ENCODE measurements at regions not wholly inside any gene's neighbourhood (a gene's known extent, or its start where the extent isn't known, plus 50 kb on each side); places are given as distances from the start of the nearest gene placed in this dataset.
"Not testable (repeated sequence)": the region's sequence is repeated elsewhere in the genome, so short reads cannot be mapped to it uniquely, and the experiment has no call there.

DNA sequence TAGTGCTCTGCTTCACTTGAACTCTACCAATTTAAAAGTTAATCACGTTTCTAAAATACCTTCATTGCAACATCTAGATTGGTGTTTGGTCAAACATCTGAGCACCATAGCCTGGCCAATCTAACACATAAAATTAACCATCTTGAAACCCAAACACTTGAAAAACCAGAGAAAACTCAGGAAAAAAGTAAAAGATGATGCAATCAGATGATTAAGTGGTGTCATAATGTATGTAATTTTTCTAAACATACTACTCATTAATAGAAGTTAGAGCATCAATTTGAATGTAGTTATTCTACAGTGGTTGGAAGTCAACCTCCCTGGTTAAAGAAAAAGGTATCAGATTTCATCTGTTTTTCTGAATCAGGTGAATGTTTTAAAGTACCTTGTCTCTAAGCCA is 228.6 kb upstream of the ID4 start:
- Mint-ChIP-seq H3K36me3 (ENCODE audit: low read depth) (peaks cover 6% of the 10 kb centered on the region), H3K27me3 (ENCODE audit: low read depth) (no peaks in the 10 kb centered on the region), H3K27ac (no peak overlapping the region), H3K4me1 (peaks cover 5% of the 10 kb centered on the region), H3K4me3 (no peak overlapping the region), H3K9me3 (peaks cover 2% of the 10 kb centered on the region)
- no peak for TF ChIP-seq CTCF (IDR thresholded peaks at IDR 0.05; ENCODE audit: unreplicated experiment in 3 of 3)

- Mint-ChIP-seq H3K4me1 (no peaks in the 10 kb centered on the region), H3K27me3 (ENCODE audit: low read depth) (no peaks in the 10 kb centered on the region), H3K27ac (no peak overlapping the region), H3K9me3 (peaks cover 6% of the 10 kb centered on the region), H3K36me3 (ENCODE audit: low read depth) (peaks cover 6% of the 10 kb centered on the region), H3K4me3 (no peak overlapping the region)
- TF ChIP-seq CTCF (IDR thresholded peaks at IDR 0.05; ENCODE audit: unreplicated experiment in 3 of 3), result no peak
Observed at GRCh38 chr6:19609972-19610641, 227.1 kb upstream of the ID4 start.

- H3K27me3 Mint-ChIP-seq (ENCODE audit: low read depth); H3K27ac Mint-ChIP-seq; H3K4me1 Mint-ChIP-seq; H3K4me3 Mint-ChIP-seq: not testable (repeated sequence)
- H3K36me3 Mint-ChIP-seq (ENCODE audit: low read depth), result peaks cover 18% of the 10 kb centered on the region
- H3K9me3 Mint-ChIP-seq, result peaks cover 28% of the 10 kb centered on the region
Observed at GRCh38 chr6:19612672-19613466, 224.3 kb upstream of the ID4 start.

DNA sequence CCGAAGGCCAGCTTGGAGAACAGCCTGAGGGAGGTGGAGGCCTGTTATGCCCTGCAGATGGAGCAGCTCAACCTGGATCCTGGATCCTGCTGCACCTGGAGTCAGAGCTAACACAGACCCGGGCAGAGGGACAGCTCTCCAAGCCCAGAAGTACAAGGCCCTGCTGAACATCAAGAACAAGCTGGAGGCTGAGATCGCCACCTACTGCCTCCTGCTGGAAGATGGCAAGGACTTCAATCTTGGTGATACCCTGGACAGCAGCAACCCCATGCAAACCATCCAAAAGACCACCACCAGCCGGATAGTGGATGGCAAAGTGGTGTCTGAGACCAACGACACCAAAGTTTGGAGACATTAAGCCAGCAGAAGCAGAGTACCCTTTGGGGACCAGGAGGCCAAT is 223.5 kb upstream of the ID4 start:
- Mint-ChIP-seq H3K36me3 (ENCODE audit: low read depth) (peaks cover 23% of the 10 kb centered on the region), H3K9me3 (peaks cover 34% of the 10 kb centered on the region), H3K4me3 (no peak overlapping the region), H3K4me1 (no peaks in the 10 kb centered on the region), H3K27ac (no peak overlapping the region), H3K27me3 (ENCODE audit: low read depth) (no peaks in the 10 kb centered on the region)
- no peak for TF ChIP-seq CTCF (IDR thresholded peaks at IDR 0.05; ENCODE audit: unreplicated experiment in 3 of 3)

DNA sequence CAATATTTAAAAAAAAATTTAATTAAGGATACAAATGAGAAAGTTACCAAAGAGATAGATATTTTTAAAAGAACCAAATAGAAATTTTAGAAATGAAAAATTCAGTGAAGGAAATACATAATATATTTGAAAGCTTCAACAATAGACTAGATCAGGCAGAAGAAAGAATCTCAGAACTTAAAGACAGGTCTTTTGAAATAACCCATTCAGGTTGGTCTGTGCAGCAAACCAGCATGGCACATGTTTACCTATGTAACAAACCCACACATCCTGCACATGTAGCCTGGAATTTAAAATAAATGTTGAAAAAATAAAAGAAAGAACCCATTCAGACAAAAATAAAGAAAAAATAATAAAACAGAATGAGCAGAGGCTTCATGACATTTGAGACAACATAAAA is 221.1 kb upstream of the ID4 start:
- peaks cover 44% of the 10 kb centered on the region for H3K9me3 Mint-ChIP-seq
- no peak overlapping the region for H3K27ac Mint-ChIP-seq
- no peaks in the 10 kb centered on the region for H3K27me3 Mint-ChIP-seq (ENCODE audit: low read depth)
- no peak overlapping the region for H3K4me3 Mint-ChIP-seq
- no peaks in the 10 kb centered on the region for H3K4me1 Mint-ChIP-seq
- no peak for TF ChIP-seq CTCF (IDR thresholded peaks at IDR 0.05; ENCODE audit: unreplicated experiment in 3 of 3)
- H3K36me3 Mint-ChIP-seq (ENCODE audit: low read depth), result peaks cover 23% of the 10 kb centered on the region

GRCh38 chr6:19632230-19632629 is 204.9 kb upstream of the ID4 start:
- no peaks in the 10 kb centered on the region for H3K36me3 Mint-ChIP-seq (ENCODE audit: low read depth)
- H3K27me3 Mint-ChIP-seq (ENCODE audit: low read depth), result no peaks in the 10 kb centered on the region
- no peak overlapping the region for H3K27ac Mint-ChIP-seq
- H3K9me3 Mint-ChIP-seq, result no peaks in the 10 kb centered on the region
- no peak overlapping the region for H3K4me3 Mint-ChIP-seq
- H3K4me1 Mint-ChIP-seq, result no peaks in the 10 kb centered on the region
- no peak for TF ChIP-seq CTCF (IDR thresholded peaks at IDR 0.05; ENCODE audit: unreplicated experiment in 3 of 3)

Measured in nephron (organoid).